GM12878 (cell line): ENCODE measurements at regions not wholly inside any gene's neighbourhood (a gene's known extent, or its start where the extent isn't known, plus 50 kb on each side); places are given as distances from the start of the nearest gene placed in this dataset.

Experiments used
- CHD2 ChIP-seq: IDR thresholded peaks from 2 replicates; pipeline ENCODE4 v1.6.1; 2011; ENCODE audit warnings: low read depth, low read length, improper control_type of control experiment, borderline replicate concordance
- CTCF ChIP-seq, 3 experiments: IDR thresholded peaks in 2 of 3; conservative IDR thresholded peaks in 1 of 3; 2 replicates each; pipeline ENCODE4 v1.5.1; 2011; ENCODE audit warnings: low read depth in 3 of 3, low read length in 3 of 3, mild to moderate bottlenecking in 3 of 3, control low read depth in 2 of 3, moderate library complexity in 2 of 3, inconsistent platforms in 1 of 3, mixed read lengths in 1 of 3; ENCODE audit not compliant: control insufficient read depth in 2 of 3, insufficient read depth in 1 of 3; ENCODE audit errors: extremely low read depth in 1 of 3
- EZH2 ChIP-seq: IDR thresholded peaks from 2 replicates; pipeline ENCODE4 v1.6.1; 2012; ENCODE audit warnings: low read depth, mild to moderate bottlenecking, control low read depth, inconsistent platforms, low read length, borderline replicate concordance; ENCODE audit not compliant: control insufficient read depth
- POLR2A ChIP-seq: IDR thresholded peaks from 2 replicates; pipeline ENCODE4 v1.6.1; 2011; ENCODE audit warnings: low read depth, mild to moderate bottlenecking, low read length
- REST ChIP-seq: IDR thresholded peaks from 2 replicates; pipeline ENCODE4 v1.6.1; 2012; ENCODE audit warnings: mild to moderate bottlenecking, low read depth, low read length
- SIN3A ChIP-seq: IDR thresholded peaks from 2 replicates; pipeline ENCODE4 v1.6.1; 2012; ENCODE audit warnings: low read depth, low read length, improper control_type of control experiment
- SKIL ChIP-seq: fragments of 450-650 bp; IDR thresholded peaks from 2 replicates; pipeline ENCODE4 v1.6.1; 2017; ENCODE audit warnings: mild to moderate bottlenecking, low read depth, inconsistent platforms; ENCODE audit not compliant: poor library complexity, severe bottlenecking
- USF1 ChIP-seq: IDR thresholded peaks from 2 replicates; pipeline ENCODE4 v1.6.1; 2011; ENCODE audit warnings: borderline replicate concordance, low read depth, mild to moderate bottlenecking, moderate library complexity, mixed read lengths, low read length; ENCODE audit not compliant: insufficient read depth; ENCODE audit errors: extremely low read length
- ZNF24 ChIP-seq: fragments of 450-650 bp; IDR thresholded peaks from 2 replicates; pipeline ENCODE4 v1.6.1; 2017; ENCODE audit warnings: antibody characterized with exemption, mild to moderate bottlenecking
- ZNF274 ChIP-seq: IDR thresholded peaks from one replicate; pipeline ENCODE4 v1.8.0; 2011; ENCODE audit not compliant: insufficient read length, insufficient read depth

GRCh38 chr22:23375031-23375827, 194.9 kb downstream of the BCR start:
- TF ChIP-seq CHD2 (no peak), POLR2A (no peak), CTCF (IDR thresholded peaks at IDR 0.05 in 2 of 3, conservative IDR thresholded peaks at IDR 0.05 in 1 of 3; ENCODE audit: control insufficient read depth in 2 of 3, extremely low read depth in 1 of 3, insufficient read depth in 1 of 3, low read depth in 3 of 3, low read length in 3 of 3) (no peak), SKIL (no peak), ZNF24 (no peak), SIN3A (no peak), EZH2 (no peak), USF1 (no peak), ZNF274 (no peak), REST (no peak)
